Breast epithelium (tissue), 4 donors: ENCODE measurements at regions not wholly inside any gene's neighbourhood (a gene's known extent, or its start where the extent isn't known, plus 50 kb on each side); places are given as distances from the start of the nearest gene placed in this dataset.

Experiments used
- DNase-seq, 2 donors: peaks; one replicate each; pipeline ENCODE4 v3.0.0-alpha.2; 2019; ENCODE audit warnings: low spot score in 2 of 2
- H3K27ac ChIP-seq, 2 donors: fragments of 200-600 bp; sonication (generic) in 1 of 2; one replicate each; pipeline ENCODE4 v1.5.1; 2016 to 2019; ENCODE audit warnings: mild to moderate bottlenecking in 1 of 2
- H3K27me3 ChIP-seq, 2 donors: fragments of 200-600 bp; sonication (generic) in 1 of 2; one replicate each; pipeline versions ENCODE4 v1.5.1 to v1.6.0; 2017 to 2019; ENCODE audit warnings: control low read depth in 1 of 2, mild to moderate bottlenecking in 1 of 2
- H3K36me3 ChIP-seq: fragments of 200-600 bp; one replicate; pipeline ENCODE4 v1.5.1; 2019
- H3K4me1 ChIP-seq, 2 donors: fragments of 200-600 bp; sonication (generic); one replicate each; pipeline ENCODE4 v1.5.1; 2016 to 2019; ENCODE audit warnings: control low read depth in 1 of 2
- H3K4me3 ChIP-seq, 3 donors: fragments of 200-600 bp; sonication (generic); 1 replicate in 2 of 3; 2 replicates in 1 of 3; pipeline ENCODE4 v1.5.1; 2016 to 2019; ENCODE audit warnings: mild to moderate bottlenecking in 3 of 3, moderate library complexity in 2 of 3
- H3K9me3 ChIP-seq, 2 donors: fragments of 200-600 bp; sonication (generic) in 1 of 2; one replicate each; pipeline ENCODE4 v1.5.1; 2016 to 2019; ENCODE audit warnings: control low read depth in 1 of 2
- CTCF ChIP-seq, 3 donors: fragments of 450-650 bp; IDR thresholded peaks; one replicate each; pipeline ENCODE4 v1.5.1; 2016 to 2017; ENCODE audit warnings: antibody characterized with exemption in 3 of 3, mild to moderate bottlenecking in 3 of 3, moderate library complexity in 3 of 3
- POLR2A ChIP-seq: fragments of 450-650 bp; IDR thresholded peaks from one replicate; pipeline ENCODE4 v1.6.1; 2016; ENCODE audit warnings: antibody characterized with exemption, mild to moderate bottlenecking, moderate library complexity
- POLR2AphosphoS5 ChIP-seq, 3 donors: sonication (generic); formaldehyde crosslinking; IDR thresholded peaks; one replicate each; pipeline ENCODE4 v1.6.1; 2017; ENCODE audit warnings: antibody characterized with exemption in 3 of 3
- intact Hi-C: fragments of 100-400 bp; cut with DNase I; formaldehyde crosslinking; loops from one replicate; pipeline ENCODE4 v1.15.1; 2023; ENCODE audit warnings: low total_unique reads

GRCh38 chr3:162262129-162262528, 765.5 kb downstream of the OTOL1 start:
- H3K27ac ChIP-seq: no peak overlapping the region
- TF ChIP-seq POLR2AphosphoS5 (IDR thresholded peaks at IDR 0.05) (no peak), CTCF (IDR thresholded peaks at IDR 0.05) (no peak), POLR2A (no peak)
- intact Hi-C loops: no loop called here
- no peaks in the 10 kb centered on the region for H3K36me3 ChIP-seq
- no peaks in the 10 kb centered on the region for H3K27me3 ChIP-seq
- no peak overlapping the region for H3K4me3 ChIP-seq
- no peak for DNase-seq
- H3K9me3 ChIP-seq: no peaks in the 10 kb centered on the region
- no peaks in the 10 kb centered on the region for H3K4me1 ChIP-seq

- H3K4me3 ChIP-seq: no peak overlapping the region
- DNase-seq: no peak
- H3K9me3 ChIP-seq: no peaks in the 10 kb centered on the region
- no peaks in the 10 kb centered on the region for H3K27me3 ChIP-seq
- H3K36me3 ChIP-seq: no peaks in the 10 kb centered on the region
- TF ChIP-seq CTCF (IDR thresholded peaks at IDR 0.05) (no peak), POLR2A (no peak), POLR2AphosphoS5 (IDR thresholded peaks at IDR 0.05) (no peak)
- no peak overlapping the region for H3K27ac ChIP-seq
- no peaks in the 10 kb centered on the region for H3K4me1 ChIP-seq
- intact Hi-C loops: no loop called here
Measured at GRCh38 chr3:162263596-162263995, 767.0 kb downstream of the OTOL1 start.

GRCh38 chr3:162269636-162270458, 773.2 kb downstream of the OTOL1 start:
- Histone ChIP-seq H3K27ac (no peak overlapping the region), H3K4me1 (no peaks in the 10 kb centered on the region), H3K36me3 (no peaks in the 10 kb centered on the region), H3K9me3 (no peaks in the 10 kb centered on the region), H3K27me3 (no peaks in the 10 kb centered on the region), H3K4me3 (no peak overlapping the region)
- no peak for DNase-seq
- intact Hi-C loops: no loop called here
- no peak for TF ChIP-seq POLR2A
- TF ChIP-seq CTCF (IDR thresholded peaks at IDR 0.05): no peak
- no peak for TF ChIP-seq POLR2AphosphoS5 (IDR thresholded peaks at IDR 0.05)

- no peak for DNase-seq
Measured at GRCh38 chr3:162274070-162274469, 777.5 kb downstream of the OTOL1 start.

More at GRCh38 chr3:162274070-162274469, 777.5 kb downstream of the OTOL1 start:
- no peaks in the 10 kb centered on the region for H3K4me1 ChIP-seq
- H3K27ac ChIP-seq: no peak overlapping the region
- H3K4me3 ChIP-seq: no peak overlapping the region
- H3K9me3 ChIP-seq: no peaks in the 10 kb centered on the region
- no peaks in the 10 kb centered on the region for H3K27me3 ChIP-seq
- TF ChIP-seq POLR2AphosphoS5 (IDR thresholded peaks at IDR 0.05): no peak
- TF ChIP-seq POLR2A: no peak
- no peak for TF ChIP-seq CTCF (IDR thresholded peaks at IDR 0.05)
- H3K36me3 ChIP-seq: no peaks in the 10 kb centered on the region
- intact Hi-C loops: no loop called here
